22Rv1 (cell line): ENCODE measurements at regions not wholly inside any gene's neighbourhood (a gene's known extent, or its start where the extent isn't known, plus 50 kb on each side); places are given as distances from the start of the nearest gene placed in this dataset.

Experiments used
- ZFX ChIP-seq: fragments of 450-650 bp; IDR thresholded peaks from 2 replicates; pipeline ENCODE4 v1.6.1; 2017; ENCODE audit warnings: antibody characterized with exemption, borderline replicate concordance
- TF ChIP-seq, protein P1 (sequence below): fragments of 450-650 bp; IDR thresholded peaks from 2 replicates; pipeline ENCODE4 v1.5.1; 2017; ENCODE audit warnings: mild to moderate bottlenecking

DNA sequence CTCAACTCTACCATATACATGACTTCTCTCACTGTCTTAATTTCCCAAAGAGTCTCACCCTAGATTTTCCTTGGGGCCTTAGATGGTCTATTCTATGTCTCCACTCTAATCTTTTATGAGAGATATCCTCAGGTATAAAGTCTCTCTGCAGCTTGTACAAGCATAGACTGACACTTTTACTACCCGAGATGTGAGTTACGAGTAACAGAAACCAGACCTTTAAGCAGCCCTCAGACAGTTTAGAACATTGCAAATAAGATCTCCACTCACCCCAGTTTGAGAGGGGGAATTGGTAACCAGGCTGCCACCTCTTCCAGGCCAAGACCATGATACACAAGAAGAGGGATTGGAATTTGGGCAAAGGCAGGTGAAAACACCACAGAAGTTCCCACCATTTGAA, 542.5 kb downstream of the TLE4 start:
- TF ChIP-seq, protein P1, sequence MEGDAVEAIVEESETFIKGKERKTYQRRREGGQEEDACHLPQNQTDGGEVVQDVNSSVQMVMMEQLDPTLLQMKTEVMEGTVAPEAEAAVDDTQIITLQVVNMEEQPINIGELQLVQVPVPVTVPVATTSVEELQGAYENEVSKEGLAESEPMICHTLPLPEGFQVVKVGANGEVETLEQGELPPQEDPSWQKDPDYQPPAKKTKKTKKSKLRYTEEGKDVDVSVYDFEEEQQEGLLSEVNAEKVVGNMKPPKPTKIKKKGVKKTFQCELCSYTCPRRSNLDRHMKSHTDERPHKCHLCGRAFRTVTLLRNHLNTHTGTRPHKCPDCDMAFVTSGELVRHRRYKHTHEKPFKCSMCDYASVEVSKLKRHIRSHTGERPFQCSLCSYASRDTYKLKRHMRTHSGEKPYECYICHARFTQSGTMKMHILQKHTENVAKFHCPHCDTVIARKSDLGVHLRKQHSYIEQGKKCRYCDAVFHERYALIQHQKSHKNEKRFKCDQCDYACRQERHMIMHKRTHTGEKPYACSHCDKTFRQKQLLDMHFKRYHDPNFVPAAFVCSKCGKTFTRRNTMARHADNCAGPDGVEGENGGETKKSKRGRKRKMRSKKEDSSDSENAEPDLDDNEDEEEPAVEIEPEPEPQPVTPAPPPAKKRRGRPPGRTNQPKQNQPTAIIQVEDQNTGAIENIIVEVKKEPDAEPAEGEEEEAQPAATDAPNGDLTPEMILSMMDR = no peak
- TF ChIP-seq ZFX = no peak
